HL-60 (cell line): ENCODE measurements at regions not wholly inside any gene's neighbourhood (a gene's known extent, or its start where the extent isn't known, plus 50 kb on each side); places are given as distances from the start of the nearest gene placed in this dataset.

Source experiments
- DNase-seq, 2 experiments: peaks; one replicate each; pipeline ENCODE4 v3.0.0-alpha.2; 2010 to 2020; ENCODE audit warnings: low read depth in 1 of 2, low spot score in 1 of 2
- H3K27ac ChIP-seq: fragments of 250-450 bp; sonication (Bioruptor Pico); replicated peaks from 2 replicates; pipeline ENCODE4 v1.5.1; 2020; ENCODE audit warnings: mild to moderate bottlenecking, moderate library complexity
- H3K27me3 ChIP-seq: fragments of 250-450 bp; sonication (Bioruptor Pico); 2 replicates; pipeline ENCODE4 v1.5.1; 2021; ENCODE audit warnings: mild to moderate bottlenecking, moderate library complexity; ENCODE audit not compliant: insufficient read depth, poor library complexity, severe bottlenecking
- H3K4me3 ChIP-seq: replicated peaks from 2 replicates; pipeline ENCODE4 v1.5.1; 2011; ENCODE audit warnings: mild to moderate bottlenecking, control low read depth, low read length; ENCODE audit not compliant: insufficient read depth
- CTCF ChIP-seq: IDR thresholded peaks from one replicate; pipeline ENCODE4 v1.5.1; 2011; ENCODE audit warnings: low read length, control low read depth, inconsistent platforms; ENCODE audit not compliant: insufficient read depth
- GABPA ChIP-seq: IDR thresholded peaks from 2 replicates; pipeline ENCODE4 v1.6.1; 2012; ENCODE audit warnings: low read depth
- POLR2AphosphoS5 ChIP-seq: IDR thresholded peaks from 2 replicates; pipeline ENCODE4 v1.6.1; 2012; ENCODE audit warnings: low read depth
- SPI1 ChIP-seq: IDR thresholded peaks from 2 replicates; pipeline ENCODE4 v1.6.1; 2012; ENCODE audit warnings: low read depth, mild to moderate bottlenecking, borderline replicate concordance
- TF ChIP-seq, protein P1 (sequence below): IDR thresholded peaks from 2 replicates; pipeline ENCODE4 v1.6.1; 2012; ENCODE audit warnings: low read depth; ENCODE audit not compliant: insufficient replicate concordance

DNA sequence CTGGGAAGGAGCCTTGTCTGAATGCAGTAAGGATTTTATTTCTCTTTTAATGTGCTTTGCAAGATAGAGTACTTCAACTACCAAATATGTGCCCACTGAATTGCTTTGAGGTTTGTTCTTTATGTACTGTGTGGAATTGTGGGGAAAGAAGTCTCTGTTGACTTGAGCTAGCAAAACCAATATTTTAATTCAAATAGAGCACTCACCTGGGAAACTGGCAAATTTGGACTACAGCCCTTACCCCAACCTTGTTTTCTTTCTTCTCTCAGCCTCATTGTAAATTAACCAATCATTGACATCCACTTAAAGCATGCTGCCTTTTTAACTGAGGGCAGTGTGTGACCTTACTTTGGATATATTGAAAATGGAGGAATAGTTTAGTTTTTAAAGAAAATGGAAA, 409.0 kb downstream of the SPATA31D1 start:
- no peak for TF ChIP-seq POLR2AphosphoS5
- no peak for TF ChIP-seq SPI1
- TF ChIP-seq GABPA: no peak
- no peak overlapping the region for H3K27ac ChIP-seq
- DNase-seq: no peak

DNA sequence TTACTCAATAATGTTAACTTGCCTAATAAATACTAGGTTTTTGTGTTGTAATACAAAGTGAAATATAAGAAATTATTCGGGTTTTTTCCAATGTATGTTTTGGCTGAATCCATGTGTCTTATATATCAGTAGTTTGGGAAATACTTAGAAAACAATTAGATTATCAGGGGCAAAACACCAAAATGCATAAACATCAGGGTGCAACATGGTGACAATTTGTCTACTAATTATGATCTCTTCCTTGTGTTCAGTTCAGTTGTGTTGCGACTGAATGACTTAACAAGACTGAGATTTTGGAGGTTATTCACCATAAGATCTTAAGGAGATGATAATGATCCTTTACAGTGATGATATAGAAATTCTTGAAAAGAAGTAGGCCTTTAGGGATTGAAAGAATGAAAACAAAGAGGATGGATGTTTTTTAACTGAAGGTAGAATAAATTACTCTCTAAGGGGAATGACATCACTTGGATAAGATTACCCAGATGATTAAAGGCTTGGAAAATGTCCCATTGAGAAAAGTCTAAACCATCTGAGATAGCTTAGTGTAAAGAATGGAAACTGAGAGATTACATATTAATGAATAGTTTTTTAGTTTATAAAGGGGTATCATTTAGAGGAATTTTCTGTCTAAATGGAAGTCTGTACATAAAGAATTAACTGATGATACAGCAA, 415.8 kb downstream of the SPATA31D1 start:
- TF ChIP-seq CTCF: no peak
- TF ChIP-seq GABPA: no peak
- no peak for TF ChIP-seq POLR2AphosphoS5
- TF ChIP-seq, protein P1, sequence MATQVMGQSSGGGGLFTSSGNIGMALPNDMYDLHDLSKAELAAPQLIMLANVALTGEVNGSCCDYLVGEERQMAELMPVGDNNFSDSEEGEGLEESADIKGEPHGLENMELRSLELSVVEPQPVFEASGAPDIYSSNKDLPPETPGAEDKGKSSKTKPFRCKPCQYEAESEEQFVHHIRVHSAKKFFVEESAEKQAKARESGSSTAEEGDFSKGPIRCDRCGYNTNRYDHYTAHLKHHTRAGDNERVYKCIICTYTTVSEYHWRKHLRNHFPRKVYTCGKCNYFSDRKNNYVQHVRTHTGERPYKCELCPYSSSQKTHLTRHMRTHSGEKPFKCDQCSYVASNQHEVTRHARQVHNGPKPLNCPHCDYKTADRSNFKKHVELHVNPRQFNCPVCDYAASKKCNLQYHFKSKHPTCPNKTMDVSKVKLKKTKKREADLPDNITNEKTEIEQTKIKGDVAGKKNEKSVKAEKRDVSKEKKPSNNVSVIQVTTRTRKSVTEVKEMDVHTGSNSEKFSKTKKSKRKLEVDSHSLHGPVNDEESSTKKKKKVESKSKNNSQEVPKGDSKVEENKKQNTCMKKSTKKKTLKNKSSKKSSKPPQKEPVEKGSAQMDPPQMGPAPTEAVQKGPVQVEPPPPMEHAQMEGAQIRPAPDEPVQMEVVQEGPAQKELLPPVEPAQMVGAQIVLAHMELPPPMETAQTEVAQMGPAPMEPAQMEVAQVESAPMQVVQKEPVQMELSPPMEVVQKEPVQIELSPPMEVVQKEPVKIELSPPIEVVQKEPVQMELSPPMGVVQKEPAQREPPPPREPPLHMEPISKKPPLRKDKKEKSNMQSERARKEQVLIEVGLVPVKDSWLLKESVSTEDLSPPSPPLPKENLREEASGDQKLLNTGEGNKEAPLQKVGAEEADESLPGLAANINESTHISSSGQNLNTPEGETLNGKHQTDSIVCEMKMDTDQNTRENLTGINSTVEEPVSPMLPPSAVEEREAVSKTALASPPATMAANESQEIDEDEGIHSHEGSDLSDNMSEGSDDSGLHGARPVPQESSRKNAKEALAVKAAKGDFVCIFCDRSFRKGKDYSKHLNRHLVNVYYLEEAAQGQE: no peak
- TF ChIP-seq SPI1: no peak
- Histone ChIP-seq H3K27ac (no peak overlapping the region), H3K27me3 (no peaks in the 10 kb centered on the region), H3K4me3 (no peak overlapping the region)
- DNase-seq: no peak

More for the DNA sequence above, 409.0 kb downstream of the SPATA31D1 start:
- Histone ChIP-seq H3K27me3 (no peaks in the 10 kb centered on the region), H3K4me3 (no peak overlapping the region)

DNA sequence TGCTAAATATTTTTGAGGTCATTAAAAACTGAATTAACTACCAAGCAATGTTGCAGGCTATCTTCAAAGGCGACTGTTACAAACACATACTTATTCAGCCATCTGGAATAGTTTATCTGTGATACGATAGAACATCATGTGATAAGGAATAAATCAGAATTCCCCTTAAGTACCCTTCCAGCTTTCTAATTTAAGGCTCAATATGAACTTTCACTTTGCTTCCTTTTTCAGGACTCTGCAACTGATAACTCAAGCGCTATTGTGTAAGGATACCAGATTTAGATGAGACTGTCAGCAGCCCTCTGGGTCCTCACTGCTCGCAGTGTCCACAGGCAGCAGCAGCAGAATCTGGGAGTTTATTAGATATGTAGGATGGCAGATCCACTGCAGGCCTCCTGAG, 416.3 kb downstream of the SPATA31D1 start:
- TF ChIP-seq GABPA (no peak), CTCF (no peak), SPI1 (no peak), POLR2AphosphoS5 (no peak)
- TF ChIP-seq, protein P1: no peak
- Histone ChIP-seq H3K27ac (no peak overlapping the region), H3K4me3 (no peak overlapping the region), H3K27me3 (no peaks in the 10 kb centered on the region)
- no peak for DNase-seq

- H3K4me3 ChIP-seq: no peak overlapping the region
- H3K27ac ChIP-seq: no peak overlapping the region
- H3K27me3 ChIP-seq: no peaks in the 10 kb centered on the region
- no peak for DNase-seq
- no peak for TF ChIP-seq POLR2AphosphoS5
- TF ChIP-seq SPI1: no peak
Measured at GRCh38 chr9:82406456-82407085, 418.0 kb downstream of the SPATA31D1 start.

DNA sequence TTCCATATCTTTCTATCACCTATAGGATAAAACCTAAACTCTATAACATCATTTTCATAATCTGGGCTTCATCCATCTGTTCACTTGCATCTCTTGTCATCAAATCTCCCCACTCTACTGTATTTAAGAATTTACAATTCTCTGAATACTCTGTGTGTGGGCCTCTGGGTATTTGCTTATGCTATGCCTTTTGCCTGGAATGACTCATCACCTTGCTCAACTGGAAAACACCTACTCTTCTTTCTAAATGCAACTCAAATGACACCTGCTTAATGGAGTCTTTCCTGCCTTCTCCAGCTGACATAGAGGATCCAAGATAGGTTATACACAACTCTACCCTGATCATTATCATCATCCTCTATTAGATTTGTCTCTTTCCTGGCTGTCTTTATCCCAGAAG, 421.7 kb downstream of the SPATA31D1 start:
- Histone ChIP-seq H3K4me3 (no peak overlapping the region), H3K27me3 (no peaks in the 10 kb centered on the region), H3K27ac (no peak overlapping the region)
- TF ChIP-seq, protein P1: no peak
- no peak for TF ChIP-seq SPI1
- TF ChIP-seq POLR2AphosphoS5: no peak
- no peak for TF ChIP-seq GABPA
- TF ChIP-seq CTCF: no peak
- no peak for DNase-seq
